IMR-90 (cell line): ENCODE measurements at regions not wholly inside any gene's neighbourhood (a gene's known extent, or its start where the extent isn't known, plus 50 kb on each side); places are given as distances from the start of the nearest gene placed in this dataset.
"Not testable (repeated sequence)": the region's sequence is repeated elsewhere in the genome, so short reads cannot be mapped to it uniquely, and the experiment has no call there.

Source experiments
- ATAC-seq: fragments of 200-7000 bp; cut with Tn5 transposase; 2 replicates; pipeline ENCODE4 v1.9.1; 2020; ENCODE audit warnings: low read depth, mild to moderate bottlenecking, moderate library complexity
- BruUV-seq: library from RNA; stranded (reverse); fragments of 400-500 nt; replicated peaks from 2 replicates; lab custom pipeline; 2021; lab: Mats Ljungman, UMichigan
- CTCF ChIA-PET: fragments of 300-600 bp; formaldehyde crosslinking; extraction: SDS; loops from one replicate; lab custom pipeline; 2021; ENCODE audit warnings: antibody characterized with exemption; lab: Yijun Ruan, JAX
- POLR2A ChIA-PET: fragments of 300-600 bp; sonication (Branson Sonifier 250); formaldehyde crosslinking; loops from one replicate; lab custom pipeline; 2022; ENCODE audit warnings: antibody characterized with exemption; ENCODE audit not compliant: unreplicated experiment; lab: Charles Lee
- DNase-seq: peaks from one replicate; pipeline ENCODE4 v3.0.0; 2013
- H2AFZ ChIP-seq: replicated peaks from 2 replicates; pipeline ENCODE3; 2013; ENCODE audit warnings: low read length, mild to moderate bottlenecking; ENCODE audit not compliant: poor library complexity
- H2AK5ac ChIP-seq: 2 replicates; pipeline ENCODE4 v1.6.1; 2013; ENCODE audit warnings: low read depth, low read length, inconsistent platforms
- H2AK9ac ChIP-seq: replicated peaks from 2 replicates; pipeline ENCODE3; 2013; ENCODE audit warnings: mild to moderate bottlenecking, low read depth, low read length, moderate library complexity; ENCODE audit not compliant: poor library complexity
- H2BK120ac ChIP-seq: 2 replicates; pipeline ENCODE4 v1.6.1; 2013; ENCODE audit warnings: low read depth, low read length, inconsistent platforms
- H2BK15ac ChIP-seq: 3 replicates; pipeline ENCODE4 v1.6.1; 2013; ENCODE audit warnings: low read depth, low read length, inconsistent platforms
- H2BK20ac ChIP-seq: 2 replicates; pipeline ENCODE4 v1.6.1; 2013; ENCODE audit warnings: low read depth, mild to moderate bottlenecking, inconsistent platforms, low read length, moderate library complexity
- H2BK5ac ChIP-seq: 2 replicates; pipeline ENCODE4 v1.6.1; 2013; ENCODE audit warnings: mild to moderate bottlenecking, low read depth, low read length, inconsistent platforms; ENCODE audit not compliant: poor library complexity, severe bottlenecking
- H3K14ac ChIP-seq: replicated peaks from 2 replicates; pipeline ENCODE4 v1.6.1; 2013; ENCODE audit warnings: low read depth, low read length, inconsistent platforms
- H3K18ac ChIP-seq: 2 replicates; pipeline ENCODE4 v1.6.1; 2013; ENCODE audit warnings: low read depth, low read length, control low read depth
- H3K23ac ChIP-seq: 2 replicates; pipeline ENCODE4 v1.6.1; 2013; ENCODE audit warnings: low read depth, low read length, inconsistent platforms
- H3K27ac ChIP-seq: 2 replicates; pipeline ENCODE4 v1.5.1; 2013; ENCODE audit warnings: mild to moderate bottlenecking, control low read depth, low read length; ENCODE audit not compliant: insufficient read depth
- H3K27me3 ChIP-seq: 2 replicates; pipeline ENCODE4 v1.6.1; 2013; ENCODE audit warnings: low read length; ENCODE audit not compliant: control insufficient read depth, insufficient read depth
- H3K36me3 ChIP-seq: 2 replicates; pipeline ENCODE4 v1.6.1; 2013; ENCODE audit warnings: low read length, mixed read lengths; ENCODE audit not compliant: control insufficient read depth, insufficient read depth
- H3K4ac ChIP-seq: 2 replicates; pipeline ENCODE4 v1.6.1; 2013; ENCODE audit warnings: low read depth, low read length, inconsistent platforms
- H3K4me1 ChIP-seq: 2 replicates; pipeline ENCODE4 v1.6.1; 2013; ENCODE audit warnings: low read length, mixed read lengths; ENCODE audit not compliant: control insufficient read depth, insufficient read depth
- H3K4me2 ChIP-seq: 2 replicates; pipeline ENCODE4 v1.6.1; 2013; ENCODE audit warnings: low read depth, mild to moderate bottlenecking, control low read depth, low read length, moderate library complexity
- H3K4me3 ChIP-seq: 2 replicates; pipeline ENCODE4 v1.5.1; 2013; ENCODE audit warnings: low read depth, mild to moderate bottlenecking, control low read depth, low read length, moderate library complexity; ENCODE audit not compliant: insufficient read depth
- H3K56ac ChIP-seq: 2 replicates; pipeline ENCODE4 v1.6.1; 2013; ENCODE audit warnings: low read length, inconsistent platforms; ENCODE audit not compliant: insufficient read depth; ENCODE audit errors: extremely low read depth
- H3K79me1 ChIP-seq, 2 experiments: 2 replicates each; pipeline ENCODE4 v1.6.1; 2013; ENCODE audit warnings: low read length in 2 of 2, inconsistent platforms in 1 of 2, low read depth in 1 of 2
- H3K9ac ChIP-seq: 2 replicates; pipeline ENCODE4 v1.6.1; 2013; ENCODE audit warnings: low read depth, low read length, control low read depth
- H3K9me1 ChIP-seq: 2 replicates; pipeline ENCODE4 v1.6.1; 2013; ENCODE audit warnings: low read length, inconsistent platforms; ENCODE audit not compliant: insufficient read depth
- H3K9me3 ChIP-seq: 2 replicates; pipeline ENCODE4 v1.6.1; 2013; ENCODE audit warnings: low read length; ENCODE audit not compliant: control insufficient read depth, insufficient read depth
- H4K20me1 ChIP-seq: 2 replicates; pipeline ENCODE4 v1.6.1; 2013; ENCODE audit warnings: low read length, inconsistent platforms; ENCODE audit not compliant: insufficient read depth
- H4K5ac ChIP-seq: 2 replicates; pipeline ENCODE4 v1.6.1; 2013; ENCODE audit warnings: mild to moderate bottlenecking, low read depth, low read length, control low read depth
- H4K8ac ChIP-seq, 2 experiments: 2 replicates each; pipeline ENCODE4 v1.6.1; 2013; ENCODE audit warnings: low read depth in 2 of 2, low read length in 2 of 2, control low read depth in 1 of 2, inconsistent platforms in 1 of 2
- H4K91ac ChIP-seq: 2 replicates; pipeline ENCODE4 v1.6.1; 2013; ENCODE audit warnings: low read depth, low read length, inconsistent platforms; ENCODE audit not compliant: insufficient read depth
- WGBS, 2 experiments: methylation state at CpG; one replicate each; pipeline versions ENCODE4 v1.1.5 to v1.1.7; 2013; ENCODE audit warnings: missing lambda C conversion rate in 2 of 2; ENCODE audit not compliant: insufficient read length in 1 of 2; ENCODE audit errors: extremely low coverage in 2 of 2; 5-methylcytosine and 5-hydroxymethylcytosine counted together
- dilution Hi-C: fragments of 300-500 bp; cut with HindIII; formaldehyde crosslinking; loops from one replicate; pipeline ENCODE4 v1.14.3; 2018; ENCODE audit warnings: low sequenced_read_pairs; ENCODE audit not compliant: unreplicated experiment
- in situ Hi-C: fragments of 300-500 bp; cut with MboI; formaldehyde crosslinking; loops from 3 replicates; pipeline ENCODE4 v1.14.3; 2019; ENCODE audit warnings: low sequenced_read_pairs, inconsistent platforms, mixed read lengths
- intact Hi-C: fragments of 100-400 bp; cut with micrococcal nuclease; formaldehyde crosslinking; loops from 2 replicates; pipeline ENCODE4 v1.10.0; 2022

- CTCF ChIA-PET, dilution Hi-C loops: not testable (repeated sequence)
Observed at GRCh38 chr14:105585290-105585689, 58.9 kb downstream of the TMEM121 start.

GRCh38 chr14:105585722-105586121, 59.3 kb downstream of the TMEM121 start:
- H3K4me3 ChIP-seq, H3K9me1 ChIP-seq, DNase-seq, H3K4me2 ChIP-seq, intact Hi-C loops, H3K4ac ChIP-seq, H4K5ac ChIP-seq, H3K14ac ChIP-seq, H3K18ac ChIP-seq, H3K36me3 ChIP-seq, H3K27me3 ChIP-seq, H3K23ac ChIP-seq, dilution Hi-C loops, H2BK20ac ChIP-seq, H4K91ac ChIP-seq, H2AK9ac ChIP-seq, H2AFZ ChIP-seq, H2BK5ac ChIP-seq, CTCF ChIA-PET, H3K27ac ChIP-seq, POLR2A ChIA-PET, H3K79me1 ChIP-seq, H2BK15ac ChIP-seq, H2BK120ac ChIP-seq, H3K56ac ChIP-seq, BruUV-seq, in situ Hi-C loops, ATAC-seq, H3K9ac ChIP-seq, H4K20me1 ChIP-seq, H2AK5ac ChIP-seq, H3K4me1 ChIP-seq, H4K8ac ChIP-seq: not testable (repeated sequence)
- H3K9me3 ChIP-seq: peaks cover 23% of the 10 kb centered on the region
- no CpG with 5 or more reads among the region's 5 CpGs for WGBS, 2 experiments

More at GRCh38 chr14:105585290-105585689, 58.9 kb downstream of the TMEM121 start:
- H2BK5ac ChIP-seq, H2AK5ac ChIP-seq, H3K4me2 ChIP-seq, H3K9me1 ChIP-seq, H4K5ac ChIP-seq, H4K20me1 ChIP-seq, H3K36me3 ChIP-seq, H4K91ac ChIP-seq, H3K4me3 ChIP-seq, H3K14ac ChIP-seq, BruUV-seq, H2BK20ac ChIP-seq, H3K23ac ChIP-seq, DNase-seq, H4K8ac ChIP-seq, H2AFZ ChIP-seq, POLR2A ChIA-PET, H3K4ac ChIP-seq, H2BK120ac ChIP-seq, in situ Hi-C loops, intact Hi-C loops, H3K9ac ChIP-seq, H2AK9ac ChIP-seq, H3K27ac ChIP-seq, H3K79me1 ChIP-seq, H2BK15ac ChIP-seq, ATAC-seq, H3K27me3 ChIP-seq, H3K56ac ChIP-seq, H3K18ac ChIP-seq, H3K4me1 ChIP-seq: not testable (repeated sequence)
- WGBS, 2 experiments: 45 to 100% methylated on average over 2 of the region's 2 CpGs
- peaks cover 23% of the 10 kb centered on the region for H3K9me3 ChIP-seq
